ENCODE measurements at regions not wholly inside any gene's neighbourhood (a gene's known extent, or its start where the extent isn't known, plus 50 kb on each side); places are given as distances from the start of the nearest gene placed in this dataset.

GRCh38 chr5:81851481-81852178 is 100.7 kb upstream of the SSBP2 start:
- TF ChIP-seq CTCF (conservative IDR thresholded peaks at IDR 0.05; ENCODE audit: low read length) (no peak), EZH2phosphoT487 (IDR thresholded peaks at IDR 0.05; ENCODE audit: borderline replicate concordance, low read depth, low read length) (no peak)
